GM10266 (cell line): ENCODE measurements at regions not wholly inside any gene's neighbourhood (a gene's known extent, or its start where the extent isn't known, plus 50 kb on each side); places are given as distances from the start of the nearest gene placed in this dataset.
"Not testable (repeated sequence)": the region's sequence is repeated elsewhere in the genome, so short reads cannot be mapped to it uniquely, and the experiment has no call there.

ENCODE experiments used
- DNase-seq: peaks from one replicate; pipeline ENCODE4 v3.0.0; 2012; ENCODE audit errors: extremely low spot score
- CTCF ChIP-seq: IDR thresholded peaks from 2 replicates; pipeline ENCODE4 v1.5.1; 2012; ENCODE audit warnings: mild to moderate bottlenecking, low read depth; ENCODE audit not compliant: control insufficient read depth, insufficient read depth; ENCODE audit errors: missing control alignments

DNA sequence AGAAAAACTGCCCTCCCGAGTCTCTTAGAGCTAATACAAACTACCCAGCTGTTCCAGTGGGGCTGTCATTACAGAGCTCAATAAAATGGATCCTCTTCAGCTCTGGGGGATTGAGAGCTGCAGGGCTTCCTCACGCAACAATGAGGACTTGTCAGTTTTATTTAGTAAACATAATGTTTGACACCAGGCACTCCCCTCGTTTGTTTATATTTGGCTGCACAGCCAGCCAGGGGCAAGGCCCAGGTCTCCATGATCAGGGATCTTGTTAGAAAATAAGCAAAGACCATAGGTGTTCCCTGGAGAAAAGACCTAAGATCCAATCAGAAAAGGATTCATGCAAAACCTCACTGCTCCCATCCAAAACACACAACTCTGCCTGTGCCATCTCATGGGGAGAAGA is 158.2 kb downstream of the C1D start:
- no peak for TF ChIP-seq CTCF
- DNase-seq = no peak

- no peak for DNase-seq
- TF ChIP-seq CTCF = no peak
These were observed 157.8 kb downstream of the C1D start for GRCh38 chr2:67904966-67905365.

GRCh38 chr2:67906547-67906946 is 156.3 kb downstream of the C1D start:
- not testable (repeated sequence) for DNase-seq

DNA sequence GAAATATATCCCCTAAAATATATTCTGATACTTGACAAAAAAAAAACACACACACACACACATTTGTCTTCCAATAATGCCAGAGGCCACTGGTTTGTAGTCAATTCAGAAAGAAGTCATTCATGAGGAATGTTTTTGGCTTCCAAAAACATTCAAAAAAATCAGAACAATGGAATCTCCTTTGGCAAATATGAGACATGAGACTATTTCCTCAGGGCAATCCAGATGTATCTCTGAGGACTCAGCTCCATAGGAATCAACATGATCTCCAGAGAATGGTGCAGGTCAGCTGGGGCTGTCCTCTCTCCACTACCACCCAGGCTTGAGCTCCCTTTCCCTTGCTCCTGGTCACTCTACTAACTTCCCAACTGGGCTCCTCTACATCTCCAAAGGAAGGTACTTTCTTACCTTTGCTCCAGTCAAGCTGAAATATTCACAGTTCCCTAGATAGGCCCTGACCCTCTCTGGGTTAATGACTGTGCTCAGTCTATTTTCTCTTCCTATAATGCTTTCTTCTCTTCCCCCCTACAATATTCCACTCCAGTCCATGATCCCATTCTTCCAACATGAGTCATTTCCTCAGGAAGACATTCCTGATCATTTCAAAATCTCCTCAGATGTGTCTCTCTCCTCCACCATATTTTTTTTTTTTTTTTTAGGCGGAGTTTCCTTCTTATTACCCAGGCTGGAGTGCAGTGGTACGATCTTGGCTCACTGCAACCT is 145.3 kb downstream of the C1D start:
- DNase-seq = no peak
- TF ChIP-seq CTCF = no peak

DNA sequence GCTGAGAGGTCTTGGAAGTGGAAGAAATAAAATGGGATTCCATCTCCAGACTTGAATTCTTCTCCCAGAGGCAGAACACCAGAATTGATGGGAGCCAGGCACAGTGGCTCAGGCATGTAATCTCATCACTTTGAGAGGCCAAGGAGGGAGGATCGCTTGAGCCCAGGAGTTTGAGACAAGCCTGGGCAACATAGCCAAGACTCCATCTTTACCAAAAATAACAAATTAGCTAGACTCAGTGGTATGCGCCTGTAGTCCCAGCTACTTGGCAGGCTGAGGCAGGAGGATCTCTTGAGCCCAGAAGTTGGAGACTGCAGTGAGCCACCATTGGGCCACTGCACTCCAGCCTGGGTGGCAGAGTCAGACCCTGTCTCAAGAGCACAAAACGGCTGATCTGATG is 144.3 kb downstream of the C1D start:
- DNase-seq = no peak
- TF ChIP-seq CTCF = no peak

DNA sequence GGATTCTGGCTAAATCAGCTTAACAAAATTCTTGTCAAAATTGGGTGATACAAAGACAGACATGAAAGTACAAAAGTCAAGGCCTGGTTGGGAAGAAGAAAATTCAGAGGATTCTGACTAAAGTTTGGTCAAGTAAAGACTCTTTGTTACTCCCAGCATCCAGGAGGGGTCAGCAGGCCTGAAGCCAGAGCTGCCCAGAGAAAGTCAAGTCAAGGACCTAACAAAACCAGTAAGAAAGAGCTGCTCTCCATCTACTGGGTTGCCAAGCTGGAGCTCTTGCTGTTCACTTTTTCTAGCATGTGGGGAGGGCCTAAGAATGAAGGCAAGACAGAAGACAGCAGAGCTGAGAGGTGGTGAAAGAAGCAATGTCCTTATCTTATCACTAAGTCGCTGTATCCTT is 143.3 kb downstream of the C1D start:
- TF ChIP-seq CTCF = no peak
- DNase-seq = no peak

- no peak for TF ChIP-seq CTCF
- no peak for DNase-seq
These were observed 140.6 kb downstream of the C1D start for GRCh38 chr2:67922080-67922785.

DNA sequence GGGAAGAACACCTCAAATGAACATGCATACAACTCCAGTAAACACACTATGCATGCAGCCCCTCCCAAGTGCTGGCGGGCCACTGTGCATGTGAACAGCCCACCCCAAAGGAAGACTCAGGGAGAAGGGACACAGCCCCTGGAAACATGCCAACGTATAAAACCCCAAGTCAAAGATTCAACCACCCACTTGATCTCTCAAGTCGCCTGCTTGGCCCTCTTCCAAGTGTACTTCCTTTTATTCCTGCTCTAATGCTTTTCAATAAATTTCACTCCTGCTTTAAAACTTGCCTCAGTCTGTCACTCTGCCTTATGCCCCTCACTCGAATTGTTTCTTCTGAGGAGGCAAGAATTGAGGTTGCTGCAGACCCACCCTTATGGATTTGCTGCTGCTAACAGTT is 139.1 kb downstream of the C1D start:
- DNase-seq = no peak
- TF ChIP-seq CTCF = no peak
